SK-N-SH (cell line): ENCODE measurements at regions not wholly inside any gene's neighbourhood (a gene's known extent, or its start where the extent isn't known, plus 50 kb on each side); places are given as distances from the start of the nearest gene placed in this dataset.

Experiments
- CTCF ChIP-seq: fragments of 200-600 bp; sonication (generic); IDR thresholded peaks from 2 replicates; pipeline ENCODE4 v1.6.1; 2017; ENCODE audit warnings: antibody characterized with exemption, mild to moderate bottlenecking, moderate library complexity
- EP300 ChIP-seq, 2 experiments: IDR thresholded peaks; 2 replicates each; pipeline versions ENCODE4 v1.4.0 to v1.6.1; 2012; ENCODE audit warnings: borderline replicate concordance in 1 of 2, low read depth in 1 of 2, low read length in 1 of 2
- IRF3 ChIP-seq: fragments of 150-350 bp; IDR thresholded peaks from 2 replicates; pipeline ENCODE4 v1.6.1; 2016; ENCODE audit warnings: mild to moderate bottlenecking, low read depth, low read length
- JUND ChIP-seq: IDR thresholded peaks from 2 replicates; pipeline ENCODE4 v1.4.0; 2012
- MAX ChIP-seq: IDR thresholded peaks from 2 replicates; pipeline ENCODE4 v1.4.0; 2012; ENCODE audit warnings: low read depth
- MXI1 ChIP-seq: IDR thresholded peaks from 2 replicates; pipeline ENCODE4 v1.6.1; 2012; ENCODE audit warnings: mild to moderate bottlenecking, low read depth, low read length, improper control_type of control experiment
- NFIC ChIP-seq: IDR thresholded peaks from 2 replicates; pipeline ENCODE4 v1.4.0; 2012; ENCODE audit warnings: borderline replicate concordance
- TAF1 ChIP-seq: IDR thresholded peaks from 2 replicates; pipeline ENCODE4 v1.6.1; 2012; ENCODE audit warnings: low read depth, mild to moderate bottlenecking, low read length, moderate library complexity, borderline replicate concordance
- TEAD4 ChIP-seq: IDR thresholded peaks from 2 replicates; pipeline ENCODE4 v1.4.0; 2012; ENCODE audit warnings: mild to moderate bottlenecking, borderline replicate concordance; ENCODE audit not compliant: insufficient read depth
- USF1 ChIP-seq: IDR thresholded peaks from 2 replicates; pipeline ENCODE4 v1.4.0; 2012; ENCODE audit warnings: low read depth, borderline replicate concordance
- USF2 ChIP-seq: fragments of 150-350 bp; IDR thresholded peaks from 2 replicates; pipeline ENCODE4 v1.6.1; 2017; ENCODE audit warnings: antibody characterized with exemption, low read length, low read depth, borderline replicate concordance

- no peak for TF ChIP-seq NFIC
- TF ChIP-seq USF2, result no peak
- no peak for TF ChIP-seq MAX
- no peak; the same call in 1 of the 2 replicates for TF ChIP-seq CTCF
- no peak for TF ChIP-seq JUND
- TF ChIP-seq IRF3, result no peak
- TF ChIP-seq EP300 (IDR thresholded peaks at IDR 0.05; ENCODE audit: borderline replicate concordance in 1 of 2, low read depth in 1 of 2, low read length in 1 of 2), result no peak
- no peak for TF ChIP-seq USF1
- no peak for TF ChIP-seq MXI1
- no peak for TF ChIP-seq TAF1
- TF ChIP-seq TEAD4, result no peak
Observed at GRCh38 chr2:88351249-88351601, 101.3 kb downstream of the FOXI3 start.
